WTC11 (cell line): ENCODE measurements at regions not wholly inside any gene's neighbourhood (a gene's known extent, or its start where the extent isn't known, plus 50 kb on each side); places are given as distances from the start of the nearest gene placed in this dataset.
A peak's percentile ranks its signal among the peaks of the same experiment; 100 is the strongest.

ENCODE experiments used
- ATAC-seq: fragments of 200-7000 bp; cut with Tn5 transposase; 2 replicates; pipeline ENCODE4 v1.10.0; 2021; ENCODE audit warnings: mild to moderate bottlenecking, moderate library complexity
- CTCF ChIA-PET: fragments of 300-600 bp; sonication (Branson Sonifier 250); formaldehyde crosslinking; loops from one replicate; lab custom pipeline; 2021; ENCODE audit warnings: antibody characterized with exemption; lab: Charles Lee
- POLR2A ChIA-PET: fragments of 350-600 bp; sonication (Branson Sonifier 250); formaldehyde crosslinking; loops from one replicate; lab custom pipeline; 2021; ENCODE audit warnings: antibody characterized with exemption; lab: Charles Lee
- DNase-seq: peaks from one replicate; pipeline ENCODE4 v3.0.0; 2021; ENCODE audit warnings: low spot score
- H3K27ac Mint-ChIP-seq: 2 replicates; pipeline ENCODE4 v1.8.0; 2021; ENCODE audit warnings: mixed read lengths
- H3K27me3 Mint-ChIP-seq: 2 replicates; pipeline ENCODE4 v1.8.0; 2021; ENCODE audit warnings: low read depth, mild to moderate bottlenecking, moderate library complexity, mixed read lengths
- H3K36me3 Mint-ChIP-seq: 2 replicates; pipeline ENCODE4 v1.8.0; 2021; ENCODE audit warnings: mixed read lengths
- H3K4me1 Mint-ChIP-seq: 2 replicates; pipeline ENCODE4 v1.8.0; 2022; ENCODE audit warnings: mixed read lengths
- H3K4me3 Mint-ChIP-seq: 2 replicates; pipeline ENCODE4 v1.8.0; 2021; ENCODE audit warnings: mild to moderate bottlenecking, moderate library complexity, mixed read lengths
- H3K9me3 Mint-ChIP-seq: 2 replicates; pipeline ENCODE4 v1.8.0; 2021; ENCODE audit warnings: mixed read lengths
- ATF6 ChIP-seq: sonication (generic); formaldehyde crosslinking; IDR thresholded peaks from 2 replicates; pipeline ENCODE4 v1.8.1; 2023; ENCODE audit warnings: mild to moderate bottlenecking, missing genetic modification reagents
- CREM ChIP-seq: sonication (generic); formaldehyde crosslinking; IDR thresholded peaks from 2 replicates; pipeline ENCODE4 v1.8.1; 2022; ENCODE audit warnings: mild to moderate bottlenecking, missing genetic modification reagents, moderate library complexity
- FOXP1 ChIP-seq: sonication (generic); formaldehyde crosslinking; IDR thresholded peaks from 2 replicates; pipeline ENCODE4 v1.8.0; 2022; ENCODE audit warnings: missing genetic modification reagents, mild to moderate bottlenecking, moderate library complexity, borderline replicate concordance
- GABPB1 ChIP-seq: sonication (generic); formaldehyde crosslinking; IDR thresholded peaks from 2 replicates; pipeline ENCODE4 v1.8.1; 2023; ENCODE audit warnings: mild to moderate bottlenecking, missing genetic modification reagents
- GTF2I ChIP-seq: fragments of 250-450 bp; sonication (Bioruptor Pico); conservative IDR thresholded peaks from 2 replicates; pipeline ENCODE4 v1.4.0; 2021; ENCODE audit warnings: mild to moderate bottlenecking
- MYBL2 ChIP-seq: sonication (generic); formaldehyde crosslinking; IDR thresholded peaks from 2 replicates; pipeline ENCODE4 v1.8.1; 2023; ENCODE audit warnings: mild to moderate bottlenecking, moderate library complexity, missing genetic modification reagents
- NFYB ChIP-seq: sonication (generic); formaldehyde crosslinking; conservative IDR thresholded peaks from 2 replicates; pipeline ENCODE4 v1.8.0; 2022; ENCODE audit warnings: low read depth, missing genetic modification reagents
- RELA ChIP-seq: sonication (generic); formaldehyde crosslinking; IDR thresholded peaks from 2 replicates; pipeline ENCODE4 v1.8.1; 2022; ENCODE audit warnings: missing genetic modification reagents, mild to moderate bottlenecking, borderline replicate concordance
- TEAD4 ChIP-seq: sonication (generic); formaldehyde crosslinking; IDR thresholded peaks from 2 replicates; pipeline ENCODE4 v1.8.0; 2022; ENCODE audit warnings: mild to moderate bottlenecking, missing genetic modification reagents
- TP53 ChIP-seq: sonication (generic); formaldehyde crosslinking; IDR thresholded peaks from 2 replicates; pipeline ENCODE4 v1.8.1; 2023; ENCODE audit warnings: mild to moderate bottlenecking, missing genetic modification reagents
- ZNF232 ChIP-seq: sonication (generic); formaldehyde crosslinking; IDR thresholded peaks from 2 replicates; pipeline ENCODE4 v1.8.0; 2022; ENCODE audit warnings: mild to moderate bottlenecking, missing genetic modification reagents
- ZNF317 ChIP-seq: sonication (generic); formaldehyde crosslinking; IDR thresholded peaks from 2 replicates; pipeline ENCODE4 v1.8.1; 2023; ENCODE audit warnings: low read depth, mild to moderate bottlenecking, moderate library complexity, missing genetic modification reagents, borderline replicate concordance
- ZNF396 ChIP-seq: fragments of 250-450 bp; sonication (Bioruptor Pico); IDR thresholded peaks from 2 replicates; pipeline ENCODE4 v1.8.0; 2021; ENCODE audit warnings: mild to moderate bottlenecking, moderate library complexity, borderline replicate concordance
- ZNF416 ChIP-seq: fragments of 250-450 bp; sonication (Bioruptor Pico); IDR thresholded peaks from 2 replicates; pipeline ENCODE4 v1.9.0; 2021; ENCODE audit warnings: mild to moderate bottlenecking, inconsistent platforms
- ZNF532 ChIP-seq: fragments of 250-450 bp; sonication (Bioruptor Pico); IDR thresholded peaks from 2 replicates; pipeline ENCODE4 v1.9.0; 2021; ENCODE audit warnings: mild to moderate bottlenecking, borderline replicate concordance
- TF ChIP-seq, protein P1 (sequence below): fragments of 250-450 bp; sonication (Bioruptor Pico); IDR thresholded peaks from 2 replicates; pipeline ENCODE4 v1.9.0; 2021; ENCODE audit warnings: moderate library complexity, mild to moderate bottlenecking, inconsistent platforms, borderline replicate concordance
- TF ChIP-seq, protein P2 (sequence below): sonication (generic); formaldehyde crosslinking; IDR thresholded peaks from 2 replicates; pipeline ENCODE4 v1.8.0; 2023; ENCODE audit warnings: missing genetic modification reagents, mild to moderate bottlenecking, borderline replicate concordance
- TF ChIP-seq, protein P3 (sequence below): sonication (generic); formaldehyde crosslinking; IDR thresholded peaks from 2 replicates; pipeline ENCODE4 v1.8.1; 2022; ENCODE audit warnings: low read depth, missing genetic modification reagents, borderline replicate concordance
- TF ChIP-seq, protein P4 (sequence below): sonication (generic); formaldehyde crosslinking; IDR thresholded peaks from 2 replicates; pipeline ENCODE4 v1.8.0; 2022; ENCODE audit warnings: missing genetic modification reagents

DNA sequence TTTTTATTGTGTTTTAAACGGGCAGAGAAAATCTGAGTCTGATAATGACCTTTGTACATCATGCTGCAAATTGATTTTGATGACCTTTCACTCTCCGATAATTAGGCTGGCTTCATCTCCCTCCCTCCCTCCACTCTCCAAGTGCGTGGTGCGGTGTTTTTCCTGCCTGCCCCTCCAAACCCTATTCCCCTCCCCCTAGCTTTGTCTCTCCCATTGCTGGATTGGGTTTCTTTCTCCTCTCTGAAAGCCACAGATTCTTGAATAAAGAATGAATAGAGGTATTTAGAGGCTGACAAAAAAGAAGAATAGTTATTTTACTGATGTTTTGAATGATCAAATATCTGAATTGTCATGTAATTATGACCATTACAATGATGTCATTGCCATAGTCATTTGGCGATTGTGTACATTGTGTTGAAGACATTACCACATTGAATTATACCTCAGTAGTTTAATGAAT is 571.1 kb upstream of the ZNF608 start:
- Mint-ChIP-seq H3K9me3 (peaks cover 26% of the 10 kb centered on the region), H3K4me1 (peaks cover 35% of the 10 kb centered on the region), H3K36me3 (peaks cover 28% of the 10 kb centered on the region), H3K27me3 (peaks cover 4% of the 10 kb centered on the region; the same call in 1 of the 2 replicates), H3K4me3 (peak overlapping the region; percentile 50), H3K27ac (peak overlapping the region; percentile 91)
- POLR2A ChIA-PET, result no interaction called here
- no peak for DNase-seq
- TF ChIP-seq RELA (CRISPR knock-in tag) (no peak), GABPB1 (CRISPR knock-in tag) (no peak), TP53 (CRISPR knock-in tag) (no peak), MYBL2 (CRISPR knock-in tag) (no peak), ZNF532 (CRISPR knock-in tag) (no peak), TEAD4 (CRISPR knock-in tag) (no peak), ZNF396 (CRISPR knock-in tag) (no peak), CREM (no peak), ZNF317 (CRISPR knock-in tag) (no peak), NFYB (CRISPR knock-in tag) (no peak), ZNF416 (CRISPR knock-in tag) (no peak)
- TF ChIP-seq, protein P1, sequence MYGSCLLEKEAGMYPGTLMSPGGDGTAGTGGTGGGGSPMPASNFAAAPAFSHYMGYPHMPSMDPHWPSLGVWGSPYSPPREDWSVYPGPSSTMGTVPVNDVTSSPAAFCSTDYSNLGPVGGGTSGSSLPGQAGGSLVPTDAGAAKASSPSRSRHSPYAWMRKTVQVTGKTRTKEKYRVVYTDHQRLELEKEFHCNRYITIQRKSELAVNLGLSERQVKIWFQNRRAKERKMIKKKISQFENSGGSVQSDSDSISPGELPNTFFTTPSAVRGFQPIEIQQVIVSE, result no peak
- TF ChIP-seq, protein P2, sequence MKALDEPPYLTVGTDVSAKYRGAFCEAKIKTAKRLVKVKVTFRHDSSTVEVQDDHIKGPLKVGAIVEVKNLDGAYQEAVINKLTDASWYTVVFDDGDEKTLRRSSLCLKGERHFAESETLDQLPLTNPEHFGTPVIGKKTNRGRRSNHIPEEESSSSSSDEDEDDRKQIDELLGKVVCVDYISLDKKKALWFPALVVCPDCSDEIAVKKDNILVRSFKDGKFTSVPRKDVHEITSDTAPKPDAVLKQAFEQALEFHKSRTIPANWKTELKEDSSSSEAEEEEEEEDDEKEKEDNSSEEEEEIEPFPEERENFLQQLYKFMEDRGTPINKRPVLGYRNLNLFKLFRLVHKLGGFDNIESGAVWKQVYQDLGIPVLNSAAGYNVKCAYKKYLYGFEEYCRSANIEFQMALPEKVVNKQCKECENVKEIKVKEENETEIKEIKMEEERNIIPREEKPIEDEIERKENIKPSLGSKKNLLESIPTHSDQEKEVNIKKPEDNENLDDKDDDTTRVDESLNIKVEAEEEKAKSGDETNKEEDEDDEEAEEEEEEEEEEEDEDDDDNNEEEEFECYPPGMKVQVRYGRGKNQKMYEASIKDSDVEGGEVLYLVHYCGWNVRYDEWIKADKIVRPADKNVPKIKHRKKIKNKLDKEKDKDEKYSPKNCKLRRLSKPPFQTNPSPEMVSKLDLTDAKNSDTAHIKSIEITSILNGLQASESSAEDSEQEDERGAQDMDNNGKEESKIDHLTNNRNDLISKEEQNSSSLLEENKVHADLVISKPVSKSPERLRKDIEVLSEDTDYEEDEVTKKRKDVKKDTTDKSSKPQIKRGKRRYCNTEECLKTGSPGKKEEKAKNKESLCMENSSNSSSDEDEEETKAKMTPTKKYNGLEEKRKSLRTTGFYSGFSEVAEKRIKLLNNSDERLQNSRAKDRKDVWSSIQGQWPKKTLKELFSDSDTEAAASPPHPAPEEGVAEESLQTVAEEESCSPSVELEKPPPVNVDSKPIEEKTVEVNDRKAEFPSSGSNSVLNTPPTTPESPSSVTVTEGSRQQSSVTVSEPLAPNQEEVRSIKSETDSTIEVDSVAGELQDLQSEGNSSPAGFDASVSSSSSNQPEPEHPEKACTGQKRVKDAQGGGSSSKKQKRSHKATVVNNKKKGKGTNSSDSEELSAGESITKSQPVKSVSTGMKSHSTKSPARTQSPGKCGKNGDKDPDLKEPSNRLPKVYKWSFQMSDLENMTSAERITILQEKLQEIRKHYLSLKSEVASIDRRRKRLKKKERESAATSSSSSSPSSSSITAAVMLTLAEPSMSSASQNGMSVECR (CRISPR knock-in tag), result no peak
- TF ChIP-seq, protein P3, sequence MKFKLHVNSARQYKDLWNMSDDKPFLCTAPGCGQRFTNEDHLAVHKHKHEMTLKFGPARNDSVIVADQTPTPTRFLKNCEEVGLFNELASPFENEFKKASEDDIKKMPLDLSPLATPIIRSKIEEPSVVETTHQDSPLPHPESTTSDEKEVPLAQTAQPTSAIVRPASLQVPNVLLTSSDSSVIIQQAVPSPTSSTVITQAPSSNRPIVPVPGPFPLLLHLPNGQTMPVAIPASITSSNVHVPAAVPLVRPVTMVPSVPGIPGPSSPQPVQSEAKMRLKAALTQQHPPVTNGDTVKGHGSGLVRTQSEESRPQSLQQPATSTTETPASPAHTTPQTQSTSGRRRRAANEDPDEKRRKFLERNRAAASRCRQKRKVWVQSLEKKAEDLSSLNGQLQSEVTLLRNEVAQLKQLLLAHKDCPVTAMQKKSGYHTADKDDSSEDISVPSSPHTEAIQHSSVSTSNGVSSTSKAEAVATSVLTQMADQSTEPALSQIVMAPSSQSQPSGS (CRISPR knock-in tag), result no peak
- CTCF ChIA-PET, result no interaction called here
- peak; percentile 90 for ATAC-seq

- Mint-ChIP-seq H3K27me3 (no peaks in the 10 kb centered on the region), H3K27ac (no peak overlapping the region), H3K9me3 (no peaks in the 10 kb centered on the region), H3K4me3 (no peak overlapping the region), H3K4me1 (peaks cover 45% of the 10 kb centered on the region), H3K36me3 (0 out of 2 replicates have a peak, but pooled peaks cover 2% of the 10 kb centered on the region)
- ChIA-PET CTCF (no interaction called here), POLR2A (no interaction called here)
- DNase-seq, result no peak
- no peak for ATAC-seq
- TF ChIP-seq GTF2I (CRISPR knock-in tag) (no peak), ATF6 (CRISPR knock-in tag) (no peak), ZNF232 (CRISPR knock-in tag) (no peak), TP53 (CRISPR knock-in tag) (no peak), FOXP1 (CRISPR knock-in tag) (no peak)
- TF ChIP-seq, protein P4, sequence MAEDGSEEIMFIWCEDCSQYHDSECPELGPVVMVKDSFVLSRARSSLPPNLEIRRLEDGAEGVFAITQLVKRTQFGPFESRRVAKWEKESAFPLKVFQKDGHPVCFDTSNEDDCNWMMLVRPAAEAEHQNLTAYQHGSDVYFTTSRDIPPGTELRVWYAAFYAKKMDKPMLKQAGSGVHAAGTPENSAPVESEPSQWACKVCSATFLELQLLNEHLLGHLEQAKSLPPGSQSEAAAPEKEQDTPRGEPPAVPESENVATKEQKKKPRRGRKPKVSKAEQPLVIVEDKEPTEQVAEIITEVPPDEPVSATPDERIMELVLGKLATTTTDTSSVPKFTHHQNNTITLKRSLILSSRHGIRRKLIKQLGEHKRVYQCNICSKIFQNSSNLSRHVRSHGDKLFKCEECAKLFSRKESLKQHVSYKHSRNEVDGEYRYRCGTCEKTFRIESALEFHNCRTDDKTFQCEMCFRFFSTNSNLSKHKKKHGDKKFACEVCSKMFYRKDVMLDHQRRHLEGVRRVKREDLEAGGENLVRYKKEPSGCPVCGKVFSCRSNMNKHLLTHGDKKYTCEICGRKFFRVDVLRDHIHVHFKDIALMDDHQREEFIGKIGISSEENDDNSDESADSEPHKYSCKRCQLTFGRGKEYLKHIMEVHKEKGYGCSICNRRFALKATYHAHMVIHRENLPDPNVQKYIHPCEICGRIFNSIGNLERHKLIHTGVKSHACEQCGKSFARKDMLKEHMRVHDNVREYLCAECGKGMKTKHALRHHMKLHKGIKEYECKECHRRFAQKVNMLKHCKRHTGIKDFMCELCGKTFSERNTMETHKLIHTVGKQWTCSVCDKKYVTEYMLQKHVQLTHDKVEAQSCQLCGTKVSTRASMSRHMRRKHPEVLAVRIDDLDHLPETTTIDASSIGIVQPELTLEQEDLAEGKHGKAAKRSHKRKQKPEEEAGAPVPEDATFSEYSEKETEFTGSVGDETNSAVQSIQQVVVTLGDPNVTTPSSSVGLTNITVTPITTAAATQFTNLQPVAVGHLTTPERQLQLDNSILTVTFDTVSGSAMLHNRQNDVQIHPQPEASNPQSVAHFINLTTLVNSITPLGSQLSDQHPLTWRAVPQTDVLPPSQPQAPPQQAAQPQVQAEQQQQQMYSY (CRISPR knock-in tag), result no peak
Measured at GRCh38 chr5:125321654-125322053, 575.2 kb upstream of the ZNF608 start.
